Stimulated activated CD4-positive, alpha-beta T cell treated with anti-CD3 and anti-CD28 coated beads, Interleukin-2, amount 100 ng/mL, for 48 hours (primary cell): ENCODE measurements at regions not wholly inside any gene's neighbourhood (a gene's known extent, or its start where the extent isn't known, plus 50 kb on each side); places are given as distances from the start of the nearest gene placed in this dataset.

Source experiments
- DNase-seq, 2 donors: peaks; one replicate each; pipeline ENCODE4 v3.0.0-alpha.2; 2020

DNA sequence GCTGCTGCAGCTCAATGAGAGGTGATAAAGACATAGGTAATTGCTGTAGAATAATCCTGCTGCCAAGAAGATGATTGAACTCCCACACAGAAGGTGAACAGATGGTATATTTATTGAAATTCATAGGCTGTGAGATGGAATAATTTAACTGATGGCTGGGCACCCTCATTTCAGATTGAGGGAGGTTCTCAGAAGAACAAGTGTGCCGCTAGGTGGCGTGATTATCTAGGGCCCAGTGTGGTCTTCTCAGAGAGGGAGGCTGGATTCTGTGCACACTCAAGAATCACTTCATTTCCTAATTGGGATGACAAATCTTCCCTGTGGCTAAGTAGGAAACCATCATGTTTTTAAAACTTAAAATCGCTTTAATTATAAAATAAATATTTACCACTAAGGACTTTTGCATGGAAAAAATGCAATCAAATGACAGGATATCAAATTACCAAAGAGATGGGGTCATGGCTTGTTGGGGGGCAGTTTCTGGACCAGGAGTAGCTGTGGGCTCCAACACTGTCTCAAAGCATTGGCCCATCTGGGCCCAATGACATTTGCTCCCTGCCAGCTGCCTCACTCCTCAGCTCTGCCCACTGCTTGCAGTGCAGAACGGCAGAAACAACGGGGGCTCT, 132.3 kb downstream of the SNAPC1 start:
- DNase-seq: peak; percentile 67 to 69

DNA sequence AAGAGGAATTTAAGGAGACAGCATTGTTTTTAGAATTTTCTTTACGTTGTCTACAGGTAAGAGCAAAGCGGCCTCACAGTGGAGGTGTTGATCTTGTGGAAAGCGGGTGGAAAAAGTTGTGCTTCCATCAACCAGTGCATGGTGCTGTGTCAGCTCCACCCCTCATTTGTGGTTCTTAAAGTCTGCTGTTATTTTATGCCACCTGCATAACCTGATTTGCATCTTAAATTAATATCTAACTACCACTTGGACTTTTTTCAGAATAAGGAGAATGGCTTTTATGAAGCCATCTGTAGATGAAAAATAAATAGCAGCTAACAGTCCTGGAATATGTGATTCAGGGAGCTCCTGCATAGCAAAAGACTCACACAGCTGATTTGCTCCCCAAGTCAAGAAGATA, 135.1 kb downstream of the SNAPC1 start:
- DNase-seq: no peak

- no peak for DNase-seq
Observed at GRCh38 chr14:61898568-61898967, 136.3 kb downstream of the SNAPC1 start.

- no peak for DNase-seq
Observed at GRCh38 chr14:61899497-61899896, 137.3 kb downstream of the SNAPC1 start.

DNA sequence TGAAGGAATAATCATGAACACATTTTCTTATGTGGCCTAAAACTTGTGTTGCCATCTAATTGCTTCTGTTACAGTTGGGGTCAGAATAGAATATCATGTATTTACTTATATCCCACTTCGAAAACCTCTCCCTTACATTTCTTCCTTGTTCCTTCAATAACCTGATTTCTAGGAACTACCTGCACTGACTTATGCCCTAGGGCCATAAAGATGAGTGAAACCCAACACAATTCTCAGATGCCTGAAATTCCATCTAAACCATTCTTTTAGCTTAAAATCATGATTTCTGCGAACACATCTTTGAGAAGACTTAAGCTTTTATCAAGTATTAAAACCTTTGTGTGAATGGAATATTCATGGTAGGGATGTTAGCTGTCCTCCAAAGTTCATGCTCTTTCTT, 142.7 kb downstream of the SNAPC1 start:
- DNase-seq: no peak

DNA sequence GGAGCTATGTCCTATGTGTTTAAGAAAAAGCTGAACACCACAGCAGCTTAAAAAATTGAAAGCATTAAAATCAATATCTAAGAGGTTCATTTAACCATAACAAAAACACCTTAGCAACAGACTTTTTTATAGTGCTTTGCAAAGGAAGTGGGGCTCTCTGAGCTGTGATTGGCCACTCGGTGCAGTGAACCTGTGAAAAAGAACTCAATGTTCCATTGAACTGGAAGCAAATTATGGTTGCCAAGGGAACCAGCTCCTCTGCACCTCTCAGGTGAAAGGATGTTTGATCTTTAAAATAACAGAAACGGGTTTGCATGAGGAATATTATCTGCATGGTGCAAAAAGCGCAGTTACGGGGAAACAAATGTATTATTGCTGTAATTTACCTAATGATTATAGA, 149.4 kb downstream of the SNAPC1 start:
- no peak for DNase-seq

- DNase-seq: no peak
Observed at GRCh38 chr14:61918998-61919397, 156.8 kb downstream of the SNAPC1 start.

DNA sequence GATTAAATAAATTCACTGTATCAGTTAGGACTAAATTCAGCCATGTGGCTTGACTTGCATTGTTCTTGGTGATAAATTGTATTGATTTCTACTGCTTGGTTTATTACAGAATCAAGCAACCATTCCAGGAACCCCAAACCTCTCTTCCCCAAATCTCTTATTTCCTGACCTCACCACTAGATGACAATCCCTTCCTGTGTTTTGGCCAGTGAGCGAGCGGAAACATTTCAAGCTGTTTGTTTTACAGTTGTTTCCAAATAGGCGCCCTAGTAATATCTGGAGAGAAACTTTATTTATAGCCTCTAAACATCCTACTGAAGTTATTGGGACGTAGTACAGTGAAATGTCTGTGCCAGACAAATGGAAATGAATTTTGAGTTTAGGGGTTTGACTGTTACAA, 161.1 kb downstream of the SNAPC1 start:
- DNase-seq: no peak

DNA sequence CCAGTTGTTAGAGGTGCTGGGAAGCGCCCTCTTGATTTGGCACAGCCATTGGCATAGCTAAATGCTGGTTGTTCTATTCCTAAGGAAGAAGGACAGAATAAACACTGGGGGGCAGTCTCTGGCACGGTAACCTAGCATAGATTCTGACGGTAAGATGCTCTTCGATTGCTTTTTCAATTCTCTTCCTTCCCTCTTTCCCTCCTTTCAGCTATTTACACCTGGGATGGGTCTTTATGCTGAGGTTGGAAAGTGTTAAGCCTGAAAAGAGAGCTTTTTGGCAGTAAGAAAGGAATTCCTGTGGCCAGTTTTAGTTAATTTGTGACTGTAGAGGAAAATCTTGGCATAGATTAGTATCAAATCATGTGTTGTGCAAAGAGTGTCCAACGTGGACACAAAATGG, 162.8 kb downstream of the SNAPC1 start:
- DNase-seq: no peak

DNA sequence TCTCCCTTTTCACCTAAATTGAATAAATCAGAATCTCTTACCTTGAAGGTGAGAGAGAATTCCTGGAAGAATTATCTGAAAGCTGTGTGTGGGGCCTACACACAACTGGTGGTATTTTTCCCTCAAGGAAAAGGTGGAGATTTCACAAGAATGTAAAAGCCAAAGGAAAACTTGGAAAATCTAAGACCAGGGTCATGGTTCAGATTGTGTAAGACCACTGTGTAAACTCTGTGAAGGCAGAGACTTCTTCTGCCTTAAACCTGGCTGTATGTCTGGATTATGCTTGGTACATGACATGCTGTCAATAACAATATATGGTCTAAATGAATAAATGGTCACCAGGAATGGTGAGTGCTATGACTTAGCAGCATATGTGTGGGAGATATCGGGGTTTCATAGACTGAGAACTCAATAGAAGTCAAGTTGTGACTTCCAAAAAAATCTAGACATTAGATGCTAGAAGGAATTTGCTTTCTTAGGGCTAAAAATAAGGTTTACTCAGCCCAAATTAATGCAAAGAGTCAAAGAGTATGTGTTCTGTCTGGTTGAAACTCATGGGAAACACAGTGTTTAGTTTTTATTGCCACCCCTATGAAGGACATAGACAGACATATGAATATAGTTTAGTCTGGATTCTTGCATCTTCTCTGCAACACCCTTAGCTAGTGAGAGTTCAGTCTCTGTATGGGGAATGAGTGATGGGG, 163.7 kb downstream of the SNAPC1 start:
- DNase-seq: no peak

DNA sequence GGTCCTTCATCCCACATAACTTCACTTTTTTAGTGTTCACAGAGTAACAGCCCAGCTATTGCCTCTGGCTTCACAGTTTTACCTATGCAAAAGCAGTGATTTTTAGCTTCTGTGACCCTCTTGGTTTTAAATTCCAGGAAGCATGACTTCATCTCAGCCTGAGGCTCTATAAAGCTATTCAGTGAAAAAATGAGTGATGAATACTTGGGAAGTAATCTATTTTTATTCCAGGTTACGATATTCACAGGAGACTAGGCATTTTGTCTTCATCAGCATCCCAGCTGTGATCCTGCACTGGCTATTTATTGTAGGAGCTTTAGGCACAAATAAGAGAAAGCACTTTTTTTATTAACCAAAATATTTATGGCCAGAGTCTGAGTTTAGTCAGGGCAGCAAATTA, 164.8 kb downstream of the SNAPC1 start:
- no peak for DNase-seq

- DNase-seq: no peak
Observed at GRCh38 chr14:61927520-61927919, 165.3 kb downstream of the SNAPC1 start.

- no peak for DNase-seq
Observed at GRCh38 chr14:61928300-61928699, 166.1 kb downstream of the SNAPC1 start.

GRCh38 chr14:61928701-61929100, 166.5 kb downstream of the SNAPC1 start:
- DNase-seq: no peak

DNA sequence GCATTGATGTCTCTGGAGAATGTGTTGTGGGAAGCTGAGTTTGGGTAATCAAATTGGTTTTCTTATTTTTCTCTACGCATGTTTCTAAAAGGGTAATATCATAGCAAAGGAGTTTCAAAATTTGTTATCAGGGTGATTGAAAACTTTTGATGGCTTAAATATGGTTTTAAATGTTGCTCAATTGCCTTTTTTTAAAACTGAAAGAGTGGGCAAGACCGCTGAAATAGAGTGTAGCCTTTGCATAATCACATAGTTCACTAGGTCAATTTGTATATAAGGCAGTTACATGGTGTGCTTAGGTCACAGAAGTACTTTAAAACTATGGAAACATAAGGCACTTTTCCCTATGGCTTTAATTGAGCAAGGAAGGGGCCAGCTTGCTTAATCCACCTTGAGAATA, 167.4 kb downstream of the SNAPC1 start:
- no peak for DNase-seq

DNA sequence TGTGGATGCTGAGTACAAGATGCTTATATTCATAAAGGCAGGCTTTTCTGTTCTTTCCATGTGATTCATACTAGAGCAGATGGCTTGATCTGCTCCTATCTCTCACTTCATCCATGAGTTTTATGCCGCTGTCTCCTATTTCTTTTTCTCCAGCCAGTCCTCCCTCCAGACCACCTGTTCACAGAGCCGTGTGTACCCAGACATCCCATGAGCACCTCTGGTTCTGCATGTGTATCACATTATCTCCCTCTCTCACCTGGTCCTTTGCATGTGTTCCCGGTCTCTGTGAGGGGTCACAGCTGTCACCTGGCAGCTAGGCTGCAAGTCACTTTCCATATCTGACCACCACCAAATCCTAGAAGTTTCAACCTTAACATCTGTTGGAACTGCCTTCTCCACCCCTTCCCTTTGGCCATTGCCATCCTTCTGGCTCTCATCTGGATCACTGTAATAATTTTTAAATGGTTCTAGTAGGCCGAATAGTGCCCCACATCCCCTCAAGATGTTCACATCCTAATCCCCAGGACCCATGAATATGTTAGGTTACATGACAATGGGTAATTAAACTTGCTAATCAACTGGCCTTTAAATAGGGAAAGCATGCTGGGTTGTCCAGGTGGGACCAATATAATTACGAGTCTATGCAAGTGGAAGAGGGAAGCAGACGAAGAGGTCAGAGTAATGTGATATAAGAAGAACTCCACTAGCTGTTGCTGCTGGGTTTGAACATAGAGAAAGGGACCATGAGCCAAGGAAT, 168.1 kb downstream of the SNAPC1 start:
- no peak for DNase-seq

GRCh38 chr14:61932974-61933373, 170.8 kb downstream of the SNAPC1 start:
- no peak for DNase-seq

DNA sequence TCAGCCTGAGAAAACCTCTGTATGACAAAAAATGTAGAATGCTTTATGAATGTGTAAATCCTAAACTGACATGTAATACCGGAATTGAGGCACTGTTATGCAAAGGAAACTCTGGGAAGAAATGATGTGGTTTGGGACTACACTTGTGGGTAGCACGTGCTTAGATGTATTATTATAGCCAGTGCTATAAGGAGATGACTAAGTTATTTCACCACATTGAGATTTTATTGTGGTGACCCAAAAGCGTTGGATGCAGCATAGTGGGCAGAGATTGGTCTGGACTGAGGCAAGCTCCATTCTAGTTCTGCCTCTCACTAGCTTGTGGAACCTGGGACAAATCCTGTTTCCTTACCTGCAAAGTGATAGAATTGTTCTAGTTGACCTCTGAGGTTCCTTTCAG, 172.2 kb downstream of the SNAPC1 start:
- no peak for DNase-seq

DNA sequence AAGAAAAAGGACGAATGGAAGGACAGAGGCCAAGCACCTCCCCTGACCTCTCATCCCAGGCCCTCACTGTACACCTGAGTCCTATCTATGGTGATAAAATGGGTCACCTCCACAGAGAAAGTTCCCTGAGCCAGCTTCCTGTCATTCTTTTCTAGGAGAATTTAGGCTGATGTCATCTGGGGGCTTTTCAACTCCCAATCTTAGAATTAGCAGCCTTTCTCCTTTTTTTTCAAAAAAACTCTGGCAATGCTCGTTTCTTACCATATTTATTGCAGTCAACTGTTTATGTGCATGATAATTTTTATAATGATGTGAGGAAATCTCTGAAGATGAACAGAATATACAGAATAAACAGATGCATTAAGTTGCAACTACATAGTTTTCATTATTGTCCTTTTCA, 177.6 kb downstream of the SNAPC1 start:
- no peak for DNase-seq

- no peak for DNase-seq
Observed at GRCh38 chr14:61940666-61941420, 178.6 kb downstream of the SNAPC1 start.

DNA sequence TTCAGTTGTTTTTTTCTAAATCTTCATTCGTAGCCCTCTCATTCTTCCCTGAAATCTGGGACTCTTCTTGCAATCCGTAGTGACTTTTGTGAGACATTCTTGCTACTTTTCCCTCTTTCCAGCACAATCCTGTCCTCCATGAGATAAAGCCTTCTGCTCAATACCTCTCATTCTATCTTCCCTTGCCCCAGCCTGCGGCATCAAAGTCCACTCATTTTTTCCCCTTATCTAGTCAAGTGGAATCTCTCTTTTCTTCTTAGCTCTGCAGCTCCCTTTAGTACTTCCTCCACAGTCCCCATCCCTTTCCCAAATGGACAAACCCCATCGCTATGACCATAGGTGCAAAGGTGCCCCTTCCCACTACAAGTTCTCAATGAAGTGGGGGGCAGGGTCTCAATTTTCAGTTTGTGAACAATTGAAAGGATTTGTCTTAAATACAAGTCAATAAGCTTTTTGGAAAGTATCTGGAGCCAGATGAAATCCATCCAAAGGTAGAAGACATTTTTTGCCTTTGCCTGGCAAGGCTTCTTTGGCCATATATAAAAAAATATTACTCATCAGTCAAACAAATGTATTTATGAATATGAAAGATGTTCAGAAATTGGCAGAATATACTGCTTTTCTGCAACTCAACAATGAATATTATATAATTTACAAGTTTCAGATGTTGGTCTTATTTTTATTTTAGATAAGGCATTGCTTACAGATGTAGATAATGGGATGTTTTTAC, 179.4 kb downstream of the SNAPC1 start:
- no peak for DNase-seq

DNA sequence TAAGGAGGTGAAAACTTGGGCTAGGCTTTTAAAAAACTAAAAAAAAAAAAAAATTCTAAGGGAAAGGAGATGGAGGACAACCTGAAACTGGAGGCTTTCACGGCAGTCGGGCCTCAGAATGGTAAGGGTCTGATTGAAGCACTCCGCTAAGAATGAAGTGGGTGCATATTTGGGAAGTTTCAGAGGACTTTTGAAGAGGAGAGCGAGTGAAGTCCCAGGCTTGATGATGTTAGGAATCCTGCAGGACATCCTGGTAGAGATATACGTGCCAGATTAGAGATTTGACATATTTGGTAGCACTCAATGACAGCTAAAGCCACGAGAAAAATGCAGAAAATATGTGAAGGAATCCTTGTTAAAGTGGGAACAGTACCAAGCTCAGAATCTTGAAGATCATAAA, 186.2 kb downstream of the SNAPC1 start:
- no peak for DNase-seq

DNA sequence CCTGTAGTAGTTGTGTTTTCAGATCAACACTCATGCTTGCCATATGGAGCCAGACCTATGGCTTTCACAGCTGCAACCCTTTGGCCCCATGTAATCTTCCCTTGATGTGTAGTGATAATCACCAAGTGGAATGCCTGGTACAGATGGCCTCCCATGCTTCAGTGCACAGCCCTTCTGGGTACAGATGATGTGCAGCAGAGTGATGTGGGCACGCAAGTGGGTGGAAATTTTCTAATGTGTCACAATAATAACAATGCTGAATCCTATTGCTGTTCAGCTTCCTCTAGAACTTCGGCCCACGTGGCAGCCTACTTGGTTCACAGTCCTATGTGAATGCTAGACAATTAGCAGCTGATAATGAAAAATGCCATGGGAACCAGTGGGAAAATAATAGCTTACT, 188.1 kb downstream of the SNAPC1 start:
- no peak for DNase-seq
